ENCODE measurements at regions not wholly inside any gene's neighbourhood (a gene's known extent, or its start where the extent isn't known, plus 50 kb on each side); places are given as distances from the start of the nearest gene placed in this dataset.

GRCh38 chr15:38650384-38650783 is 85.8 kb upstream of the RASGRP1 start:
- TF ChIP-seq CTCF (IDR thresholded peaks at IDR 0.05), result no peak

GRCh38 chr15:38650936-38651327 is 86.3 kb upstream of the RASGRP1 start:
- no peak for TF ChIP-seq CTCF (IDR thresholded peaks at IDR 0.05)

GRCh38 chr15:38651328-38652038 is 86.9 kb upstream of the RASGRP1 start:
- TF ChIP-seq CTCF (IDR thresholded peaks at IDR 0.05), result no peak

- TF ChIP-seq CTCF (IDR thresholded peaks at IDR 0.05), result no peak
Observed at GRCh38 chr15:38652183-38652794, 87.7 kb upstream of the RASGRP1 start.

GRCh38 chr15:38652998-38653397 is 88.4 kb upstream of the RASGRP1 start:
- TF ChIP-seq CTCF (IDR thresholded peaks at IDR 0.05), result no peak

- TF ChIP-seq CTCF (IDR thresholded peaks at IDR 0.05), result no peak
Observed at GRCh38 chr15:38658431-38658830, 93.8 kb upstream of the RASGRP1 start.

GRCh38 chr15:38660738-38661137 is 96.1 kb upstream of the RASGRP1 start:
- TF ChIP-seq CTCF (IDR thresholded peaks at IDR 0.05), result no peak

All from LNCAP (cell line).